ENCODE measurements at regions not wholly inside any gene's neighbourhood (a gene's known extent, or its start where the extent isn't known, plus 50 kb on each side); places are given as distances from the start of the nearest gene placed in this dataset.

GRCh38 chr4:16289897-16290554, 63.8 kb upstream of the TAPT1 start:
- peak; percentile 9 to 63 (median 62) for TF ChIP-seq CTCF (IDR thresholded peaks at IDR 0.05)
- no peak for TF ChIP-seq POLR2A (IDR thresholded peaks at IDR 0.05)
